ENCODE measurements at regions not wholly inside any gene's neighbourhood (a gene's known extent, or its start where the extent isn't known, plus 50 kb on each side); places are given as distances from the start of the nearest gene placed in this dataset.
A peak's percentile ranks its signal among the peaks of the same experiment; 100 is the strongest.
"Not testable (repeated sequence)": the region's sequence is repeated elsewhere in the genome, so short reads cannot be mapped to it uniquely, and the experiment has no call there.

DNA sequence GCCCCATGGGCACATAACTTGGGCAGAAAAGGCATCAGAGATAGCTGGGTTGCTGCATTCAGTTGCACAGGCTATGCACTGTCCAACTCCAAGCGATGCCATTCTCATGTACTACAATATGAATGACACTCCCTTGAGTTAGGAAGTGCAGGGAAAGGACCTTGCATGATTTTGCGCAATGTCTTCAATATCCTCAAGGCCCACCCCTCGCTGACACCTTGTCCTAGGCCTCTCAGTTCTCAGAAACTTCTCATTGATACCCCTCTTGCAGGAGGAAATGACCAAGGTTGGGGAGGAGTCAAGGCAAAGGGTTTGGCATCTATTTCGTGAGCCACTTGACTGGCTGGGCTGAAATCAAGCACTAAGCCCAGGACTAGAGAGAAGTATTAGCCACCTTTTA is 70.4 kb downstream of the ARL6IP4 start:
- Histone ChIP-seq H3K4me1 (peaks cover 0 to 23% of the 10 kb centered on the region in 2 donors), H3K4me3 (no peak overlapping the region), H3K27ac (no peak overlapping the region), H3K27me3 (no peaks in the 10 kb centered on the region), H3K9me3 (no peaks in the 10 kb centered on the region), H3K36me3 (no peaks in the 10 kb centered on the region)
- peak; percentile 55 for ATAC-seq
- DNase-seq, result no peak
- TF ChIP-seq CTCF (IDR thresholded peaks at IDR 0.05), result no peak
- intact Hi-C loops (cut with DNase I), result no loop called here

- no peak for TF ChIP-seq CTCF (IDR thresholded peaks at IDR 0.05)
- Histone ChIP-seq H3K9me3 (no peaks in the 10 kb centered on the region), H3K27ac (no peak overlapping the region), H3K27me3 (no peaks in the 10 kb centered on the region), H3K36me3 (no peaks in the 10 kb centered on the region), H3K4me1 (peaks cover 0 to 23% of the 10 kb centered on the region in 2 donors), H3K4me3 (no peak overlapping the region)
- ATAC-seq, result peak; percentile 24
- DNase-seq, result no peak
- intact Hi-C loops (cut with DNase I), result no loop called here
Measured at GRCh38 chr12:123050331-123050831, 69.9 kb downstream of the ARL6IP4 start.

DNA sequence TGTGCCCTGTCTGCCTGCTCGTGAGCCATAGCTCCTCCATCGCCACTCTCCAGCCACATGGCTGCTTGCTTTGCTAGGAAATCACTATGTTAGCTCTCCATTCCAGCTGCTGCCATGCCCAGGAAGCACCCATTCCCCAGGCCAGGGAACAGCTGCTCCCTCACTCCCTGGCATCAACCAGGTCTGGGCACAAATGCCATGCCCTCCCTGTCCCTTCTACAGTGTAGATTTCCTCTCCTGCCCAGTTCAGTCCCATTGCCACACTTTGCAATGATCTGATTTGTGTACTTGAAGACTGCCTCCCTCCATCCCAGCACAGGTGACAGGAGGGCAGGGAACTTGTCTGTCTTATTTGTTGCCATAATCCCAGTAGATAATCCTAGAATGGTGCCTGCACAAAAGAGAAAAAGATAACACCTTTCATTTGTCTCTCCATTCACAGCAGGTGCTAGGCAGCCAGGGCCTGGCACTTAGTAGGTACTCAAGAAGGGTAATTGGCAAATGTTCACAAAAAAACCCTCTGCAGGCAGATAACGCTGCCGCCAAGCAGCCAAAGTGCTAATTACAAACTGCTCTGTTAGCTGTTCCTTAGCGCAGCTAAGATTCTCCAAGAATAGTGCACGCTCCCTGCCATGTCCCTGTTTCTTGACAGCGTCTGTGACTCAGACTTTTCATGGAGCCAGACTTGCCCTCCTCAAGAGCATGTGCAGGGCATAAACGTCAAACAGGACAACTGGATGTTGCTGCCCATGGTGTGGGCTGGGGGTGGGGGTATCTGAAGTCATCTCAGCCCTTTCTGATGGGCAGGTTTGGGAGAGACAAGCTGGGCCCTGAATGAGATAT is 69.1 kb downstream of the ARL6IP4 start:
- peaks cover 0 to 23% of the 10 kb centered on the region in 2 donors for H3K4me1 ChIP-seq
- TF ChIP-seq CTCF (IDR thresholded peaks at IDR 0.05), result no peak
- intact Hi-C loops (cut with DNase I), result loop anchor here in 1 of 2 donors (10.0 kb wide), 1 partner anchor 185 kb away; the partner anchor contains the start of genes MPHOSPH9 and MTRFR
- ATAC-seq (peak; percentile 15), DNase-seq (no peak)
- H3K4me3 ChIP-seq, result no peak overlapping the region
- no peak overlapping the region for H3K27ac ChIP-seq
- no peaks in the 10 kb centered on the region for H3K9me3 ChIP-seq
- no peaks in the 10 kb centered on the region for H3K36me3 ChIP-seq
- no peaks in the 10 kb centered on the region for H3K27me3 ChIP-seq

DNA sequence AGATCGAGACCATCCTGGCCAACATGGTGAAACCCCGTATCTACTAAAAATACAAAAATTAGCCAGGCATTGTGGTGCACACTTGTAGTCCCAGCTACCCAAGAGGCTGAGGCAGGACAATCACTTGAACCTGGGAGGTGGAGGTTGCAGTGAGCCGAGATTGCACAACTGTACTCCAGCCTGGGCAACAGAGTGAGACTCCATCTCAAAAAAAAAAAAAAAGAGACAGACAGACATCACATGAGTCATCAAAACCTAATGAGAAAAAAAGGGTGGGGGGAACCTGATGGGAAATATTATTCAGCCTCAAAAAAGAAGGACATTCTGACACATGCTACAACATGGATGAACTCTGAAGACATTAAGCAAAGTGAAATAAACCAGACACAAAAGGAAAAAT is 67.4 kb downstream of the ARL6IP4 start:
- not testable (repeated sequence) for ATAC-seq, H3K4me3 ChIP-seq, H3K27me3 ChIP-seq, H3K36me3 ChIP-seq, DNase-seq, H3K27ac ChIP-seq, H3K9me3 ChIP-seq
- intact Hi-C loops (cut with DNase I), result loop anchor here in 1 of 2 donors (10.0 kb wide), 1 partner anchor 187 kb away; the partner anchor contains the start of genes MPHOSPH9 and MTRFR
- peaks cover 0 to 37% of the 10 kb centered on the region in 2 donors for H3K4me1 ChIP-seq

DNA sequence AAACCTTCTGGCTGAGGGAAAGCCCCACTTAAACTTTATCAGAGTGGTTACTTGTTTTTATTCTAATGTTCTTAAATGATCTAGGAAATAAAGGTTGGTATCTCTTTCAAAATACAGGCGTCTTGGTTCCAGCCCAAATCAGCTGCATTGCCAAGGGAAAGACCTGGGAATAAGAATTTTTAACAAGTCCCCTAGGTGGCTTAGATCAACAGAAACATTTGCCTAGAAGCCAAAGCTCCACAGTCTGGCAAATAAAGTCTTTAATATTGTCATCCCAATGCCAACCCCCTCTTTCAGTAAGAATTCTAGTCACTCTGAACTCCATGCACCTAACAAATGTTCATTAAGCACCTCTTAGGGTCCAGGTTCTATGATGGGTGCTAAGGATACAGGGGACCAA is 66.8 kb downstream of the ARL6IP4 start:
- DNase-seq, result no peak
- no peak for ATAC-seq
- Histone ChIP-seq H3K9me3 (no peaks in the 10 kb centered on the region), H3K4me3 (no peak overlapping the region), H3K36me3 (no peaks in the 10 kb centered on the region), H3K27ac (no peak overlapping the region), H3K4me1 (peaks cover 0 to 37% of the 10 kb centered on the region in 2 donors), H3K27me3 (no peaks in the 10 kb centered on the region)
- intact Hi-C loops (cut with DNase I), result loop anchor here in 1 of 2 donors (10.0 kb wide), 1 partner anchor 188 kb away; the partner anchor contains the start of genes MPHOSPH9 and MTRFR
- no peak for TF ChIP-seq CTCF (IDR thresholded peaks at IDR 0.05)
